ENCODE measurements at regions not wholly inside any gene's neighbourhood (a gene's known extent, or its start where the extent isn't known, plus 50 kb on each side); places are given as distances from the start of the nearest gene placed in this dataset.
A peak's percentile ranks its signal among the peaks of the same experiment; 100 is the strongest.

DNA sequence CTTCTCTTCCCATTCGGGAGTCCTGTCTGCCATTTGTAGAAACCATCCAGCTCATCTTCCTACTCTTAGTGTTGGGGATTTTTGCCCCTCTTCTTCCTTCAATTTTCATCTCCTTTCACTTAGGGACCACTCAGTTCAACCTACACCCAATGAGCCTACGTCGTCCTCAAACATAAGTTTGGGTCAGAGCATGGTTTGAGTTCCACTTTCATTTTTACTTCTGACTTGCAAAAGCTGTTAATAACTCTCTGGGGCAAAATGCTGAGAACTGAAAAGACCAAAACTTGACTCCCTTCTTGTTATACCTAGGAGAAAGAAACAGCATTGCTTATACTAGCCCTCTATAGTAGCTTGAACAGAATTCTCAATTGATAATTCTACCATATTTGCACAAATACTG, 381.5 kb upstream of the MPDZ start:
- Histone ChIP-seq H3K79me2 (ENCODE audit: insufficient read depth, low read length) (no peaks in the 10 kb centered on the region), H3K9me2 (ENCODE audit: low read depth, low read length) (no peaks in the 10 kb centered on the region), H3K4me3 (ENCODE audit: low read depth, low read length, poor library complexity, severe bottlenecking) (no peak overlapping the region), H3K27ac (ENCODE audit: low read depth, low read length, poor library complexity, severe bottlenecking) (no peak overlapping the region), H4K20me1 (ENCODE audit: insufficient read depth, low read length) (no peaks in the 10 kb centered on the region), H3K27me3 (ENCODE audit: insufficient read depth, low read length) (no peaks in the 10 kb centered on the region), H3F3A (ENCODE audit: insufficient read depth, low read length) (no peaks in the 10 kb centered on the region), H3K4me1 (ENCODE audit: insufficient read depth, low read length, severe bottlenecking) (no peaks in the 10 kb centered on the region), H3K9me3 (ENCODE audit: low read length) (no peaks in the 10 kb centered on the region), H3K4me2 (ENCODE audit: low read length) (peak overlapping the region; percentile 4; the same call in 1 of the 2 replicates), H3K9ac (ENCODE audit: low read length) (no peak overlapping the region), H2AFZ (ENCODE audit: low read length) (no peak overlapping the region), H3K36me3 (ENCODE audit: insufficient read depth, low read length) (no peaks in the 10 kb centered on the region)
- TF ChIP-seq, protein P1, sequence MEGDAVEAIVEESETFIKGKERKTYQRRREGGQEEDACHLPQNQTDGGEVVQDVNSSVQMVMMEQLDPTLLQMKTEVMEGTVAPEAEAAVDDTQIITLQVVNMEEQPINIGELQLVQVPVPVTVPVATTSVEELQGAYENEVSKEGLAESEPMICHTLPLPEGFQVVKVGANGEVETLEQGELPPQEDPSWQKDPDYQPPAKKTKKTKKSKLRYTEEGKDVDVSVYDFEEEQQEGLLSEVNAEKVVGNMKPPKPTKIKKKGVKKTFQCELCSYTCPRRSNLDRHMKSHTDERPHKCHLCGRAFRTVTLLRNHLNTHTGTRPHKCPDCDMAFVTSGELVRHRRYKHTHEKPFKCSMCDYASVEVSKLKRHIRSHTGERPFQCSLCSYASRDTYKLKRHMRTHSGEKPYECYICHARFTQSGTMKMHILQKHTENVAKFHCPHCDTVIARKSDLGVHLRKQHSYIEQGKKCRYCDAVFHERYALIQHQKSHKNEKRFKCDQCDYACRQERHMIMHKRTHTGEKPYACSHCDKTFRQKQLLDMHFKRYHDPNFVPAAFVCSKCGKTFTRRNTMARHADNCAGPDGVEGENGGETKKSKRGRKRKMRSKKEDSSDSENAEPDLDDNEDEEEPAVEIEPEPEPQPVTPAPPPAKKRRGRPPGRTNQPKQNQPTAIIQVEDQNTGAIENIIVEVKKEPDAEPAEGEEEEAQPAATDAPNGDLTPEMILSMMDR (IDR thresholded peaks at IDR 0.05; ENCODE audit: low read length): no peak
- no peak for TF ChIP-seq EZH2 (IDR thresholded peaks at IDR 0.05; ENCODE audit: borderline replicate concordance, low read length)

DNA sequence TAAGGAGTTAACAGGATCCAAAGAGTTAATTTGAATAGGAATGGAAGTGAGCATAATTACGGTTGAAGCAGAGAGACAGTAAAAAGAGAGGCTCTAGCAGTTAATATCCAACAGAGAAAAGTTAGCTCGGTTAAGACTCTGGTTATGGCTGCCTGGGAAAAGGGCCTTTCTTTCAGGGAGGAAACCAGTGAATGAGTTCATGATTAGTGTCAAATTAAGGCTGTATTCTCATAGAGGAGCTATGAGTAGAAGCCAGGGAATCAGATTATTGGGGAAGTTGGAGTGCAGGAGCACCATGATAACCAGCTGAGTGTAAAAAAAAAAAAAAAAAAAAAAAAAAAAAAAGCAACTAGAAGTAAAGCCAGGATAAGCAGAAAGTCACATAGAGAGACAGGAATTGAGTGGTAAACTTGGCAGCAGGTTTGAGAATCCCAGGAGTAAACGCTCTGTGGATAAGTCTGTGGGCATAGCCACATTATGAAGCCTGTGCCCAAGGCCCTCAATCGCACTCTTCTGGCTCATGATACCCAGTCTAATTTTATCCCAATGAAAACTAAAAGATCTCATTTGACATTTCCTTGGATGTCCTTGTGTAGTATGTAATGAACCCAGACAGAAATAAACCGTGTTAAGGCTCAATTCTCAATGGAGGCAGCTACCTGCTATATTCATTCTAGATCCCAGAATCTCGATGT, 372.6 kb upstream of the MPDZ start:
- no peaks in the 10 kb centered on the region for H3K27me3 ChIP-seq (ENCODE audit: insufficient read depth, low read length)
- H3K36me3 ChIP-seq (ENCODE audit: insufficient read depth, low read length): no peaks in the 10 kb centered on the region
- H3K4me2 ChIP-seq (ENCODE audit: low read length): no peak overlapping the region
- H3K9ac ChIP-seq (ENCODE audit: low read length): no peak overlapping the region
- H3K79me2 ChIP-seq (ENCODE audit: insufficient read depth, low read length): no peaks in the 10 kb centered on the region
- H3K4me3 ChIP-seq (ENCODE audit: low read depth, low read length, poor library complexity, severe bottlenecking): no peak overlapping the region
- no peak overlapping the region for H3K27ac ChIP-seq (ENCODE audit: low read depth, low read length, poor library complexity, severe bottlenecking)
- no peaks in the 10 kb centered on the region for H4K20me1 ChIP-seq (ENCODE audit: insufficient read depth, low read length)
- H3K4me1 ChIP-seq (ENCODE audit: insufficient read depth, low read length, severe bottlenecking): no peaks in the 10 kb centered on the region
- no peaks in the 10 kb centered on the region for H3K9me3 ChIP-seq (ENCODE audit: low read length)
- TF ChIP-seq, protein P1 (IDR thresholded peaks at IDR 0.05; ENCODE audit: low read length): no peak
- TF ChIP-seq EZH2 (IDR thresholded peaks at IDR 0.05; ENCODE audit: borderline replicate concordance, low read length): no peak
- H3K9me2 ChIP-seq (ENCODE audit: low read depth, low read length): no peaks in the 10 kb centered on the region
- no peak overlapping the region for H2AFZ ChIP-seq (ENCODE audit: low read length)
- H3F3A ChIP-seq (ENCODE audit: insufficient read depth, low read length): no peaks in the 10 kb centered on the region

DNA sequence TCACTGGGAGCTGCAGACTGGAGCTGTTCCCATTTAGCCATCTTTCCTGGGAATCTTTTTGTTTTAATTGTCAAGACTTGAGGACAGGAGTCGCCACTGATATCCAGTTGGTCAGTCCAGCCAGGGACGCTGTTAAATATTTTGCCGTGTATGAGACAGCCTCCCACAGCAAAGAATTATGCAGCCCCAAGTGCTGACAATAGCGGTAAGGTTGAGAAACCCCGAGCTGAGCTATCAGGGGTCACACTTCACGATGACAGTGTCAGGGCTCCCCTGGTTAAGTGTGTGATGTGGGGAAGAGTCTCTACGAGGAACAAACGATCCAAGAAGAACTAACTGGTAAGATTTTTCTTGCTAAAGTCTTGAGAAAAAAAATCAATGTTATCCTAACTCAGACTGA, 372.0 kb upstream of the MPDZ start:
- TF ChIP-seq EZH2 (IDR thresholded peaks at IDR 0.05; ENCODE audit: borderline replicate concordance, low read length): no peak
- TF ChIP-seq, protein P1 (IDR thresholded peaks at IDR 0.05; ENCODE audit: low read length): no peak
- no peaks in the 10 kb centered on the region for H3K9me2 ChIP-seq (ENCODE audit: low read depth, low read length)
- no peaks in the 10 kb centered on the region for H3F3A ChIP-seq (ENCODE audit: insufficient read depth, low read length)
- H3K4me3 ChIP-seq (ENCODE audit: low read depth, low read length, poor library complexity, severe bottlenecking): no peak overlapping the region
- no peak overlapping the region for H3K9ac ChIP-seq (ENCODE audit: low read length)
- H3K36me3 ChIP-seq (ENCODE audit: insufficient read depth, low read length): no peaks in the 10 kb centered on the region
- H2AFZ ChIP-seq (ENCODE audit: low read length): no peak overlapping the region
- H4K20me1 ChIP-seq (ENCODE audit: insufficient read depth, low read length): no peaks in the 10 kb centered on the region
- H3K27me3 ChIP-seq (ENCODE audit: insufficient read depth, low read length): no peaks in the 10 kb centered on the region
- H3K4me2 ChIP-seq (ENCODE audit: low read length): no peak overlapping the region
- no peaks in the 10 kb centered on the region for H3K4me1 ChIP-seq (ENCODE audit: insufficient read depth, low read length, severe bottlenecking)
- no peaks in the 10 kb centered on the region for H3K9me3 ChIP-seq (ENCODE audit: low read length)
- H3K79me2 ChIP-seq (ENCODE audit: insufficient read depth, low read length): no peaks in the 10 kb centered on the region
- H3K27ac ChIP-seq (ENCODE audit: low read depth, low read length, poor library complexity, severe bottlenecking): no peak overlapping the region
